GM12878 (cell line): ENCODE measurements at regions not wholly inside any gene's neighbourhood (a gene's known extent, or its start where the extent isn't known, plus 50 kb on each side); places are given as distances from the start of the nearest gene placed in this dataset.

ENCODE experiments used
- ATAC-seq: fragments of 200-7000 bp; cut with Tn5 transposase; 3 replicates; pipeline ENCODE4 v1.9.1; 2020; ENCODE audit warnings: mild to moderate bottlenecking, moderate library complexity
- BruUV-seq: library from RNA; stranded (reverse); fragments of 400-500 nt; replicated peaks from 2 replicates; lab custom pipeline; 2021; lab: Mats Ljungman, UMichigan
- CTCF ChIA-PET: fragments of 300-600 bp; sonication (Branson Sonifier 250); formaldehyde crosslinking; extraction: SDS; loops from one replicate; lab custom pipeline; 2021; ENCODE audit warnings: inconsistent platforms; lab: Yijun Ruan, JAX
- POLR2A ChIA-PET: fragments of 350-600 bp; formaldehyde crosslinking; extraction: SDS; loops from one replicate; lab custom pipeline; 2021; ENCODE audit warnings: inconsistent platforms; lab: Charles Lee
- RAD21 ChIA-PET: fragments of 300-600 bp; sonication (Branson Sonifier 250); formaldehyde crosslinking; loops from one replicate; lab custom pipeline; 2023; ENCODE audit warnings: antibody characterized with exemption; ENCODE audit not compliant: unreplicated experiment; lab: Charles Lee
- SMC1A ChIA-PET: fragments of 300-600 bp; sonication (Branson Sonifier 250); formaldehyde crosslinking; loops from one replicate; lab custom pipeline; 2023; ENCODE audit not compliant: unreplicated experiment, uncharacterized antibody; lab: Charles Lee
- DNase-seq: peaks from one replicate; pipeline ENCODE4 v3.0.0-alpha.2; 2011; ENCODE audit warnings: low read depth, low spot score
- FAIRE-seq: peaks from 3 replicates; lab custom pipeline; 2011; peaks lifted over from hg19 to GRCh38; lab: Jason Lieb, UNC
- H2AFZ ChIP-seq: 2 replicates; pipeline ENCODE4 v1.6.0; 2011; ENCODE audit warnings: low read depth, low read length, control low read depth; ENCODE audit not compliant: control insufficient read depth
- H3K27ac ChIP-seq: 2 replicates; pipeline ENCODE4 v1.5.1; 2011; ENCODE audit warnings: control low read depth; ENCODE audit not compliant: control insufficient read depth, insufficient read depth
- H3K27me3 ChIP-seq, 2 experiments: replicated peaks in 1 of 2; 2 replicates each; pipeline versions ENCODE4 v1.6.0 to v1.6.1; 2011; ENCODE audit warnings: low read length in 1 of 2; ENCODE audit not compliant: control insufficient read depth in 2 of 2, insufficient read depth in 2 of 2
- H3K36me3 ChIP-seq, 2 experiments: 2 replicates each; pipeline ENCODE4 v1.5.1; 2011; ENCODE audit warnings: low read length in 1 of 2; ENCODE audit not compliant: control insufficient read depth in 2 of 2, insufficient read depth in 2 of 2
- H3K4me1 ChIP-seq: 2 replicates; pipeline ENCODE4 v1.6.1; 2011; ENCODE audit warnings: mild to moderate bottlenecking, low read length, moderate library complexity, mixed read lengths; ENCODE audit not compliant: control insufficient read depth, insufficient read depth
- H3K4me2 ChIP-seq: 2 replicates; pipeline ENCODE4 v1.6.0; 2011; ENCODE audit warnings: control low read depth; ENCODE audit not compliant: control insufficient read depth, insufficient read depth
- H3K4me3 ChIP-seq: fragments of 200-600 bp; sonication (generic); 2 replicates; pipeline ENCODE4 v1.5.1; 2016
- H3K79me2 ChIP-seq: 2 replicates; pipeline ENCODE4 v1.6.0; 2011; ENCODE audit warnings: low read length; ENCODE audit not compliant: control insufficient read depth, insufficient read depth
- H3K9ac ChIP-seq: 2 replicates; pipeline ENCODE4 v1.8.0; 2011; ENCODE audit warnings: low read length, control low read depth, mixed read lengths; ENCODE audit not compliant: control insufficient read depth, insufficient read depth
- H3K9me3 ChIP-seq: replicated peaks from 3 replicates; pipeline ENCODE4 v1.5.1; 2011; ENCODE audit warnings: mild to moderate bottlenecking, low read length; ENCODE audit not compliant: control insufficient read depth, insufficient read depth
- H4K20me1 ChIP-seq: 2 replicates; pipeline ENCODE4 v1.6.0; 2011; ENCODE audit not compliant: control insufficient read depth, insufficient read depth
- BACH1 ChIP-seq: fragments of 450-650 bp; IDR thresholded peaks from 2 replicates; pipeline ENCODE4 v1.6.1; 2017; ENCODE audit warnings: mild to moderate bottlenecking, borderline replicate concordance
- CBX5 ChIP-seq: sonication (generic); IDR thresholded peaks from 2 replicates; pipeline ENCODE4 v1.6.1; 2016; ENCODE audit warnings: low read depth, moderate library complexity, mild to moderate bottlenecking, inconsistent platforms
- EZH2 ChIP-seq: IDR thresholded peaks from 2 replicates; pipeline ENCODE4 v1.6.1; 2012; ENCODE audit warnings: low read depth, mild to moderate bottlenecking, control low read depth, inconsistent platforms, low read length, borderline replicate concordance; ENCODE audit not compliant: control insufficient read depth
- MEF2A ChIP-seq: IDR thresholded peaks from 2 replicates; pipeline ENCODE4 v1.6.1; 2011; ENCODE audit warnings: low read depth, mild to moderate bottlenecking, low read length, moderate library complexity; ENCODE audit not compliant: insufficient read depth
- MYC ChIP-seq: IDR thresholded peaks from 2 replicates; pipeline ENCODE4 v1.6.1; 2011; ENCODE audit warnings: mild to moderate bottlenecking, low read length, moderate library complexity, inconsistent platforms; ENCODE audit not compliant: insufficient read depth, insufficient replicate concordance, insufficient read length, severe bottlenecking
- NBN ChIP-seq: fragments of 450-650 bp; IDR thresholded peaks from 2 replicates; pipeline ENCODE4 v1.6.1; 2016
- NR2C1 ChIP-seq: fragments of 450-650 bp; IDR thresholded peaks from 2 replicates; pipeline ENCODE4 v1.6.1; 2017; ENCODE audit warnings: antibody characterized with exemption, mild to moderate bottlenecking, moderate library complexity
- POLR2AphosphoS5 ChIP-seq: IDR thresholded peaks from 2 replicates; pipeline ENCODE4 v1.6.1; 2011; ENCODE audit warnings: mild to moderate bottlenecking, low read length, inconsistent platforms
- RBBP5 ChIP-seq: fragments of 200-600 bp; sonication (generic); conservative IDR thresholded peaks from 2 replicates; pipeline ENCODE4 v1.6.1; 2016
- RFX5 ChIP-seq: IDR thresholded peaks from 2 replicates; pipeline ENCODE4 v1.6.1; 2011; ENCODE audit warnings: low read depth, low read length, improper control_type of control experiment
- SMAD5 ChIP-seq: IDR thresholded peaks from 2 replicates; pipeline ENCODE4 v1.6.1; 2016; ENCODE audit warnings: antibody characterized with exemption, low read depth
- SMC3 ChIP-seq: IDR thresholded peaks from 2 replicates; pipeline ENCODE4 v1.6.1; 2011; ENCODE audit warnings: low read length, improper control_type of control experiment, borderline replicate concordance
- SP1 ChIP-seq: IDR thresholded peaks from one replicate; pipeline ENCODE4 v1.6.1; 2011; ENCODE audit warnings: low read depth, low read length
- ZNF207 ChIP-seq: fragments of 450-650 bp; IDR thresholded peaks from 2 replicates; pipeline ENCODE4 v1.6.1; 2014; ENCODE audit warnings: antibody characterized with exemption, mild to moderate bottlenecking, borderline replicate concordance
- WGBS: methylation state at CpG from one replicate; pipeline ENCODE4 v1.1.6; 2016; ENCODE audit warnings: low lambda C conversion rate; ENCODE audit not compliant: insufficient replicate concordance, insufficient coverage; ENCODE audit errors: missing lambda C conversion rate; 5-methylcytosine and 5-hydroxymethylcytosine counted together
- in situ Hi-C: fragments of 300-500 bp; cut with MboI; formaldehyde crosslinking; loops from 9 replicates; pipeline ENCODE4 v1.14.3; 2018; ENCODE audit warnings: mixed read lengths
- intact Hi-C: fragments of 100-400 bp; cut with micrococcal nuclease; formaldehyde crosslinking; loops from one replicate; pipeline ENCODE4 v1.14.2; 2022; ENCODE audit not compliant: unreplicated experiment

GRCh38 chr1:172863031-172863430, 187.7 kb downstream of the TNFSF18 start:
- H3K4me1 ChIP-seq, result no peaks in the 10 kb centered on the region
- H3K27ac ChIP-seq, result no peak overlapping the region
- H3K9me3 ChIP-seq, result peaks cover 1% of the 10 kb centered on the region; the same call in 1 of the 3 replicates
- no TSS peak for BruUV-seq
- no peaks in the 10 kb centered on the region; a peak in 1 of 4 replicates for H3K27me3 ChIP-seq
- WGBS, result 48% methylated on average over 2 of the region's 2 CpGs
- SMC1A ChIA-PET, result interaction anchor here (1.0 kb wide), 1 partner anchor 26 kb away, joined by 3 read pairs; no protein-coding TSS in a partner anchor
- in situ Hi-C loops (no loop called here), intact Hi-C loops (no loop called here)
- H3K79me2 ChIP-seq, result no peaks in the 10 kb centered on the region
- no peak overlapping the region for H3K4me2 ChIP-seq
- DNase-seq, result no peak
- no peak for ATAC-seq
- RAD21 ChIA-PET, result no interaction called here
- H2AFZ ChIP-seq, result no peak overlapping the region
- TF ChIP-seq SMC3 (no peak), SMAD5 (no peak), MYC (no peak), ZNF207 (no peak), EZH2 (no peak), MEF2A (no peak), SP1 (no peak), POLR2AphosphoS5 (no peak), RFX5 (no peak), CBX5 (no peak), NBN (no peak), RBBP5 (no peak), BACH1 (no peak), NR2C1 (no peak)
- FAIRE-seq, result no peak
- CTCF ChIA-PET, result interaction anchor here (1.1 to 1.5 kb wide), 3 partner anchors 37 to 340 kb away, joined by 3 read pairs; no protein-coding TSS in a partner anchor
- no peaks in the 10 kb centered on the region for H4K20me1 ChIP-seq
- H3K9ac ChIP-seq, result no peak overlapping the region
- H3K36me3 ChIP-seq, result no peaks in the 10 kb centered on the region
- POLR2A ChIA-PET, result no interaction called here
- no peak overlapping the region for H3K4me3 ChIP-seq
